NB4 (cell line): ENCODE measurements at regions not wholly inside any gene's neighbourhood (a gene's known extent, or its start where the extent isn't known, plus 50 kb on each side); places are given as distances from the start of the nearest gene placed in this dataset.

ENCODE experiments used
- POLR2A ChIP-seq: IDR thresholded peaks from 2 replicates; pipeline ENCODE4 v1.6.1; 2011; ENCODE audit warnings: mild to moderate bottlenecking; ENCODE audit not compliant: insufficient read length; ENCODE audit errors: extremely low read depth
- TF ChIP-seq, protein P1 (sequence below): IDR thresholded peaks from one replicate; pipeline ENCODE4 v1.5.1; 2012; ENCODE audit warnings: low read depth, low read length

DNA sequence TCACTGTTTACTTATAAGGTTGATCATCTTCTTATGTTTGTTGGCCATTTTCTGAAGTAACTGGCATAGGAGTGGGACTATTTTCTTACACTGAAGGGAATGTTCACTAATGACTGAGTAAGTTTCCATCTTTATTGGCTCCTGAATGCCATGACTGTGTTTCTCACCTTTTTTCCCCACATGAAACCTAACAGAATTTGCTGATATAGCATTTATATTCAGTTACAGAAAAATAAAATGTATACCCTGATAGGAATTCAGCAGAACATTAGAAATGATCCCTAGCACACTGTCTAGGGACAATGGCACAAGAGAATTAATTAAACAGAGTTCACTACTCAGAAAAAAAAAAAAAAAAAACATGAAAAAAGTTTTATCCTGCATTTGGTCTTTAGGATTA is 1465.1 kb upstream of the C9orf72 start:
- no peak for TF ChIP-seq POLR2A
- TF ChIP-seq, protein P1, sequence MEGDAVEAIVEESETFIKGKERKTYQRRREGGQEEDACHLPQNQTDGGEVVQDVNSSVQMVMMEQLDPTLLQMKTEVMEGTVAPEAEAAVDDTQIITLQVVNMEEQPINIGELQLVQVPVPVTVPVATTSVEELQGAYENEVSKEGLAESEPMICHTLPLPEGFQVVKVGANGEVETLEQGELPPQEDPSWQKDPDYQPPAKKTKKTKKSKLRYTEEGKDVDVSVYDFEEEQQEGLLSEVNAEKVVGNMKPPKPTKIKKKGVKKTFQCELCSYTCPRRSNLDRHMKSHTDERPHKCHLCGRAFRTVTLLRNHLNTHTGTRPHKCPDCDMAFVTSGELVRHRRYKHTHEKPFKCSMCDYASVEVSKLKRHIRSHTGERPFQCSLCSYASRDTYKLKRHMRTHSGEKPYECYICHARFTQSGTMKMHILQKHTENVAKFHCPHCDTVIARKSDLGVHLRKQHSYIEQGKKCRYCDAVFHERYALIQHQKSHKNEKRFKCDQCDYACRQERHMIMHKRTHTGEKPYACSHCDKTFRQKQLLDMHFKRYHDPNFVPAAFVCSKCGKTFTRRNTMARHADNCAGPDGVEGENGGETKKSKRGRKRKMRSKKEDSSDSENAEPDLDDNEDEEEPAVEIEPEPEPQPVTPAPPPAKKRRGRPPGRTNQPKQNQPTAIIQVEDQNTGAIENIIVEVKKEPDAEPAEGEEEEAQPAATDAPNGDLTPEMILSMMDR, result no peak
